ENCODE measurements at regions not wholly inside any gene's neighbourhood (a gene's known extent, or its start where the extent isn't known, plus 50 kb on each side); places are given as distances from the start of the nearest gene placed in this dataset.

- DNase-seq (no peak), ATAC-seq (no peak)
- no peak for TF ChIP-seq CTCF (IDR thresholded peaks at IDR 0.05)
- Histone ChIP-seq H3K4me1 (ENCODE audit: low read depth) (no peaks in the 10 kb centered on the region), H3K36me3 (ENCODE audit: low read depth) (no peaks in the 10 kb centered on the region), H3K9me3 (peaks cover 5% of the 10 kb centered on the region), H3K4me3 (no peak overlapping the region)
- intact Hi-C loops (cut with DNase I, micrococcal nuclease), result no loop called here
Measured at GRCh38 chr2:72051204-72051603, 96.5 kb downstream of the CYP26B1 start.

- DNase-seq (no peak), ATAC-seq (no peak)
- no peak overlapping the region for H3K4me3 ChIP-seq
- no peaks in the 10 kb centered on the region for H3K36me3 ChIP-seq (ENCODE audit: low read depth)
- intact Hi-C loops (cut with DNase I, micrococcal nuclease), result no loop called here
- peaks cover 5% of the 10 kb centered on the region for H3K9me3 ChIP-seq
- H3K4me1 ChIP-seq (ENCODE audit: low read depth), result no peaks in the 10 kb centered on the region
- no peak for TF ChIP-seq CTCF (IDR thresholded peaks at IDR 0.05)
Measured at GRCh38 chr2:72050734-72051133, 96.9 kb downstream of the CYP26B1 start.

GRCh38 chr2:72048881-72049477 is 98.7 kb downstream of the CYP26B1 start:
- Histone ChIP-seq H3K4me1 (ENCODE audit: low read depth) (no peaks in the 10 kb centered on the region), H3K9me3 (peaks cover 11% of the 10 kb centered on the region), H3K4me3 (no peak overlapping the region), H3K36me3 (ENCODE audit: low read depth) (no peaks in the 10 kb centered on the region)
- DNase-seq (no peak), ATAC-seq (no peak)
- TF ChIP-seq CTCF (IDR thresholded peaks at IDR 0.05), result no peak
- intact Hi-C loops (cut with DNase I, micrococcal nuclease), result no loop called here

GRCh38 chr2:72043985-72044384 is 103.7 kb downstream of the CYP26B1 start:
- ATAC-seq, result no peak
- Histone ChIP-seq H3K36me3 (ENCODE audit: low read depth) (no peaks in the 10 kb centered on the region), H3K9me3 (peaks cover 14% of the 10 kb centered on the region), H3K4me1 (ENCODE audit: low read depth) (no peaks in the 10 kb centered on the region), H3K4me3 (no peak overlapping the region)
- TF ChIP-seq CTCF (IDR thresholded peaks at IDR 0.05), result no peak
- intact Hi-C loops (cut with DNase I, micrococcal nuclease), result no loop called here
- no peak for DNase-seq

- Histone ChIP-seq H3K9me3 (peaks cover 8% of the 10 kb centered on the region), H3K4me1 (ENCODE audit: low read depth) (no peaks in the 10 kb centered on the region), H3K36me3 (ENCODE audit: low read depth) (no peaks in the 10 kb centered on the region), H3K4me3 (no peak overlapping the region)
- ATAC-seq, result no peak
- intact Hi-C loops (cut with DNase I, micrococcal nuclease), result no loop called here
- TF ChIP-seq CTCF (IDR thresholded peaks at IDR 0.05), result no peak
- DNase-seq, result no peak
Measured at GRCh38 chr2:72041638-72042111, 106.0 kb downstream of the CYP26B1 start.

Data from mucosa of descending colon (tissue), 3 donors.